COLO829 (cell line): ENCODE measurements at regions not wholly inside any gene's neighbourhood (a gene's known extent, or its start where the extent isn't known, plus 50 kb on each side); places are given as distances from the start of the nearest gene placed in this dataset.
"Not testable (repeated sequence)": the region's sequence is repeated elsewhere in the genome, so short reads cannot be mapped to it uniquely, and the experiment has no call there.

ENCODE experiments used
- DNase-seq: peaks from one replicate; pipeline ENCODE4 v3.0.0; 2012; ENCODE audit warnings: low spot score

DNA sequence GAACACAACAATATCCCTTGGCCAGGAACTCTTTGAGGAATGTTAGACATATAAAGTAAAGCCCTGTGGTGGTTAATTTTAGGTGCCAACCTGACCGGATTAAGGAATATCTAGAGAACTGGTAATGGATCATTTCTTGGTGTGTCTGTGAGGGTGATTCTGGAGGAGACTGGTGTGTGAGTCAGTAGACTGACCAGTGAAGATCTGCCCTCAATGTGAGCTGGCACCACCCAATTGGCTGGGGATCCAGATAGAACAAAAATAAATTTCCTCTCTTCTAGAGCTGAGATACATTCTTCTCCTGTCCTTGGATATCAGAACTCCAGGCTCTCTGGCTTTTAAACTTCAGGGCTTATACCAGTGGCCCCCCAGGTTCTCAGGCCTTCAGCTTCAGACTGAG, 56.2 kb upstream of the TNPO1 start:
- no peak for DNase-seq

DNA sequence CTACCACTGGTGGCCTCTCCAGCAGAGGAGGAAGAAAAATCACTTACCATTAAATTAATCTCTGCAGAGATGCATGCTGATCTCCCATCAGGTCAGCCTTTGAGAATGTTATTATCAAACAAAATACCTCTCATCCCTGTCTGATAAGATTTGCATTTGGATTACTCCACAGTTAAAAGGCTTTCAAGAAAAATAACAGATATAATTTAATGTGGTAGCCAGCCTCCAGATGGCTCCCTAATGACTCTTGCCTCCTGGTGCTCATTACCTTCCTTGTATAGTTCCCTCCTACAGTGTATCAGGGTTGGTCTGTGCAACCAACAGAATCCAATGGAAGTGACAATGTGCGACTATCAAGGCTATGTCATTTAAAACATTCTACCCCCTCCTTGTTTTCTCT, 63.6 kb upstream of the TNPO1 start:
- no peak for DNase-seq

DNA sequence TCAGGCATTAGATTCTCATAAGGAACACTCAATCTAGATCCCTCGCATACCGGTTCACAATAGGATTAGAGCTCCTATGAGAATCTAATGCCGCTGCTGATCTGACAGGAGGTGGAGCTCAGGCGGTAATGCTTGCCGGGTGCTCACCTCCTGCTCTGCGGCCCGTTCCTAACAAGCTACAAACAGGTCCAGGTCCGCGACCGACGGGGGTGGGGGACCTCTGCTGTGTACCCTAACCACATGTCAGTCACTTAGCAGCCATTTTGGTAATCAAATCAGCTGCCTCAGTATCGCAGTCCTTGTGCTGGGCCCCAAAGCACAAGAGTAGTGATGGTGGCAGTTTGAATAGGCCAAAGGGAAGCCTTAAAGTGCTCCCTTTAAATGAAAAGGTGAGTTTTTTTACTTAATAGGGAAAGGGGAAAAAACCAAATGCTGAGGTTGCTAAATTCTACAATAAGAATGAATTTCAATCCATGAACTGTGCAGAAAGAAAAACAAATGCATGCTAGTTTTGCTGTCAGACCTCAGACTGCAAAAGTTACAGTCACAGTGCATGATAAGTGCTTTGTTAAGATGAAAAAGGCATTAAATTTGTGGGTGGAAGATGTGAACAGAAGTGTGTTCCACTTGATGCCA, 67.0 kb upstream of the TNPO1 start:
- DNase-seq, result no peak

DNA sequence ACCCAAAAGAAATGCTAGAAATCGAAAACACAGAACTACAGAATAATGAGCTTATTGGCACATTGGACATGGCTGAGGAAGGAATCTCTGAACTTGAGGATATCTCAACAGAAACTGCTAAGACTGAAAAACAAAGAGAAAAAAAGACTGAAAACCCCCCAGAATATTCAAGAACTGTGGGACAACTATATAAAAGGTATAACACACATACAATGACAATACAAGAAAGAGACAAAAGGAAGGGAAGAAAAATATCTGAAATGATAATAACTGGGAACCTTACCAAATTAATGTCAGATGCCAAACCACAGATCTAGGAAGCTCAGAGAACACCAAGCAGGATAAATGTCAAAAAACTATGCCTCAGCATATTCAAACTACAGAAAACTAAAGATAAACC, 68.6 kb upstream of the TNPO1 start:
- DNase-seq, result no peak

DNA sequence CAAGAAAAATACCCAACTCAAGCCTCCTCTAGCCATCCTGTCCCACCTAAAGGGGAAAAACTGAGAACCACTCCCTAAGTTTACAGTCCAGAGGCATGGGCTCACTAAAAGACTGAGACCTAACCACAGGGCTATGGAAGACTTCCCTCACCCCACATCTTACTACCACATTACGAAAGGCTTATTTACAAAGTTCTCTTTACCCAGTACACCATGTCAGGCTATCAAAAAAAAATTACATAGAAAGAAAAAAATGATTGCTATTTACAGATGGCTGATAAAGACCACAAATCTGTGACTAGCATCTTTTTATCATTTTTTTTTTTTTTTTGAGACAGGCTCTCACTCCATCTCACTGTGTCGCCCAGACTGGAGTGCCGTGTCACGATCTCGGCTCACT, 69.7 kb upstream of the TNPO1 start:
- no peak for DNase-seq

DNA sequence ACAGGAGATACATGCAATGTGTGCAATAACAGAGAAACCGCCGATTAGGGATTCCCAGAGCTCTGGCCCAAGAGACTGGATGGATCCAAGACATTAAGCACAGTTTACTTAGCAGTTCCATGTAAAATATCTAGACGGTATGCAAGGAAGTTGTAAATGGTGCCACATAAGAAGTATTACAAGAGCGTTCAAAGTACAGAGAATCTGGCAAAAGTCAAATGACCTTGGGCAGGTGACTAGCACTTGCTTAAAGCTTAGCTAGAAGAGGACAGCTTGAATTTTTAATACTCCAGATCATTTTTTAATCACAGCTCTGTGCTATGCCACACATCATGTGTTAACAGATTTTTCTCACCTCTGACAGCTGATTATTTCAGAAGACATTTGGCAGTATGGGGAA, 72.3 kb upstream of the TNPO1 start:
- no peak for DNase-seq

DNA sequence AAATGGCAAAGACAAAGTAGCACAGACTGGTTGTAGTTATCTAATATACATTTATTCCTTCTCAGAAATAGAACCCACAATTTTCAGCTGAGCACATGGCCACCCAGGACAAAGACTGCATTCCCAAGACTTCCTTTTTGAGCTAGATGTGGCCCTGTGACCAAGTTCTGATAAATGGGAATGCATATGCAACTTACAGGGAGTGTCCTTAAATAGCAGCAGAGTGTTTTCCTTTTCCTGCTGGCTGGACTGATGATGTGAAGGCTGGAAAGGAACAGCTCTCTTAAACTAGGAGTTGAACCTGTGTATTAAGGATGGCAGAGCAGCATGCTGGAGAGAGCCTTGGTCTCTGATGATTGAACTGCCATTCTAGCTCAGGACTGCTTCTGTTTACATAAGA, 74.7 kb upstream of the TNPO1 start:
- no peak for DNase-seq

DNA sequence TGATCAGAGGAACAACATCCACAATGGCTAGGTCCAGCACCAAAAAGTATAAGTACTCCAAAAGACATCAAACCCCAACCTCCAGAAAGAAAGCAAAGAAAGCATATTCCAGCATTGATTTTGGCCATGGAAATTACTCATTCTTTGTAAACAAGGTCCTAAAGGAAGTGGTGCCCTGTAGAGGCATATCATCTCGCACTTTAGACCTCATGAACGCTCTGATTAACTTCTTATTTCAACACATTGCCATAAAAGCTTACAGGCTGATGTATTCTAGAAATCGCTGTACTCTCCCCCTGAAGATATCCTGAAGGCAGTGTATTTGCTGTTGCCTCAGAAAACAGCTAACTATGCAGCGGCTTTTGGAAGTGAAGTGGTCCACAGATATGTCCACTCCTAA, 82.7 kb upstream of the TNPO1 start:
- DNase-seq, result no peak

DNA sequence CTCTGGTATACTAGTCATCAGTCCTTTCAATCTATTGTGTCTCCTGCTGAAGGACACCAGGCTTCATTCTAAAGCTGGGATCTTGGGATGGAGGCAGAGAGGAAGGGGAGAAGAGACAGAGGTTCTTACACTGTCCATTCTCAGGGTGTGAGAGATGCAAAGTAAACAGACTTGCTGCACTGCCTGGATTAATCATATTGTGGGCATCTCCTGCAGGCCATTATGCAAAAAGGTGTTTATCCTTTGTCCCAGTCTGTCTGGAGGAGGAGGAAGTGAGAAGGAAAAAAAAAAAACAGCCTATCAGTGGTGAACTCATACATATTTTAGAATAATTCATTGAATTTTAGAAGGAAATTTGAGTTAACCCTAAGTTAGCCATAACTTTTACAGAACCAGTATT, 92.9 kb upstream of the TNPO1 start:
- DNase-seq, result no peak

DNA sequence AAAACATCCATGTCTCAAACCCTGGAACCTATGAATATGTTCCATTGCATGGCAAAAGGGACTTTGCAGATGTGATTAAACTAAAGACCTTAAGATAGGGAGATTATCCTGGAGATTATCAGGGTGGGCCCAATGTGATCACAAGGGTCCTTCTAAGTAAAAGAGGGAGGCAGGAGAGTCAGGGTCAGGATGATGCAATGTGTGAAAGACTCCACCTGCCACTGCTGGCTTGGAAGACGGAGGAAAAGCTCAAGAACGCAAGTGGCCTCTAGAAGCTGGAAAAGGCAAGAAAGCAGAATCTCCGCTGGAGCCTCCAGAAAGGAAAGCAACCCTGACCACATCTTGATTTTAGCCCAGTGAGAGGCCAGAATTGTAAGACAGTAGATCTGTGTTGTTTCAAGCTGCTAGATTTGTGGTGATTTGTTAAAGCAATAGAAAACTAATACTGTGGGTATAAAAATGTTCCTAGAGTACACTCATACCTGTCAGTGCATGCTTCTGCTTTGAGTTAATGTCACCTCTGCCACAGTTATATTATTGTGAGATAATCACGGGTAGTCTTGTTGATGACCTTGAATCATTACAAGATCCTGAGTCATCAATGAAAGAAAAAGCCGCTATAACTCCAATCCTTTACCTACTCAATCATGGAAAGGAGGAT, 93.5 kb upstream of the TNPO1 start:
- no peak for DNase-seq

DNA sequence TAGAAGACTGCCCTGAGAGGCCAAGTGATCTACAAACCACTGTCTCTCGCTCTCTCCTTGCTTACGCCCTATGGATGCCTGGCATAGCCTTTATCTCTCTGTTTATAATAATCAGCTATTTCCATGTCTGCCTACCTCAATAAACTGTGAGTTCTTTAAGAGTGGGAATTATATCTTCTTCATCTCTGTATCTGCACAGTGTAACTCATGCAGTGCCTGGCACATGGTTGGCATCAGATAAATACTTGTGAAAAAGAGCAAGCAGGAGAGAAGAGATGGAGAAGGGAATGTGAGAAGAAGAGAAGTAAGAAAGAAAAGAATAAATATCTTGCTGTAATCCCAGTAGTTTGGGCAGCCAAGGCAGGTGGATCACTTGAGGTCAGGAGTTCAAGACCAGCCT, 94.6 kb upstream of the TNPO1 start:
- DNase-seq, result no peak

DNA sequence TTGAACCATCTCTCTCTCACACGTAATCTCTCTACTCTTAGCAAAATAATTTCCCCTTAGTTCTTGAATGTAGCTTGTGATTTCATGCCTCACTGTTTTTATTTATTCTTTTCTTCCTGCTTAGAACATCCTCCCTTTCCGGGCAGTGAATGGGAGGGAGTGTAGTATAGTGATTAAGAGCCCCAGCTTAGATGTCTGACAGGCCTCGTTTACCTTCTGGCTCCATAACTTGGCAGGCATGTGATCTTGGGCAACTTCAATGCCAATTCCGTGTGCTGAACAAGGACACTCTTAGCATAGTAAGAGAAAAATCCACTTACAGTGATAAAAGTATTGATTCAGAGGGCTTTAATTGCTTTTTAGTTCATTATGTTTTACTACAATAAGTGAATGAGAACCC, 96.3 kb upstream of the TNPO1 start:
- DNase-seq, result no peak

DNA sequence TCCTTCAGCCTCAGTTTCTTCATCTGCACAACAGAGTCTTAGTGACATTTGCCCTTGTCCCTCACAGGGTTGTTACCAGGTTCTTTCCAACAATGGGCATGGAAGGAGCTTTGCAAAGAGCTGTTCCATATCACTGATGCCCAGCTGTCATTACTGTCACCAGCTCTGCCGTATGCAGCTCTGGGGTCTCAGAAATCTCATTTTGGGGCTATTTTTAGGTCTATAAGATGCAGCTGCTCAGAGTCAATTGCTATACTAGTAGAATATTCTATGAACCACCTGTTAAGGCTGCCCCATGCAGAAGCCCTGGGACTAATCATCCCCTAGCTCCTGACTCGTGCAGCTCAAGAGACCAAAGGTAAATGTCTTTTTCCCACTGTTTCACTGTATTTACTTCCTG, 105.1 kb upstream of the TNPO1 start:
- no peak for DNase-seq

DNA sequence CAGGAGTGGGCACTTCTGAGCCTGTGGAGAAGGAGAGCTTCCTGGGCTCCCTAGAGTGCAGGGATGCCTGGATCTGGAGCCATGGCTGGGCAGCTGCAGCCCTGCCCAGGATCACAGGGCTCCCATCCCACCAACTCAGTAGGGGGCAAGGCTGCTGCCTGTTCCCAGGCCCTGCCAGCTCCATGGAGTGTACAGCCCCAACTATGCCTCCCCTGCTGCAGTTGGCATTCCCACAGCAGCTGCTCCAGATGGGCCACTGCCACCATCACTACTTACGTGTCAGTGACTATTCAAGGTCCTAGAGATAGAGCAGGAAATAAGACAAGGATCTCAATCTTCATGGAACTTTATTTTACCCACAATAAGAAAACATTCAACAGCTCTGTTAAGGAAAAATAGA, 107.1 kb upstream of the TNPO1 start:
- DNase-seq, result no peak

DNA sequence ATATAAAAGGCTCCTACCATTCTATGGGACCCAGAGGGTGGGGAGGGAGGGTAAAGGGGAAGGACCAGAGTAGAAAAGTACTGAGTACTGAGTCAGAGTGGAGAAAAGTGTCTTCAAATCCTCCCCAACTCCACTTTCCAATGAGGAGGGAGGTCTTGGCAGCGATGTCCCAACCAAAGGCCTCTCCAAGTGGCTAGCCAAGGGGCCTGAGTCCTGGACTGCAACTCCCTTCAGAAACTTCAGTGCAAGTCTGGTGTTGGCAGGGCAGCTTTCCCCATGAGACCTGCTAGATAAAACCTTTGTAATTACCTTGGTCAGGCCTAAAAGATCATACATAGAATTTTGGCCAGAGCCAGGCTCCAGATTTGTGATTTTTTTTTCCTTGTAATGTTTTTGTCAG, 111.3 kb upstream of the TNPO1 start:
- no peak for DNase-seq

DNA sequence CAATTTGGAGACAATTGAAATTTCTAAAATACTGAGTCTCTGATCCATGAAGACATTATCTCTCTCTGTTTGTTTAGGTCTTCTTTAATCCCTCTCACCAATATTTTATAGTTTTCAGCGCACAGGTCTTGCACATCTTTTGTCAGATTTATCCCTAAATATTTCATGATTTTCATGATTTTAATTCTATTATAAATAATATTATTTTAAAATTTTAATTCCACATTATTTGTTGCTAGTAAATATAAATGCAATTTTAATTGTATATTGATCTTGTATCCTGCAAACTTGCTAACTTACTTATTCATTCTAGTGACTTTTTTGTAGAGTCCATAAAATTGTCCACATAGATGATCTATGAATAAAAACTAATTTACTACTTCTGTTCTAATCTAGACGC, 112.6 kb upstream of the TNPO1 start:
- no peak for DNase-seq

DNA sequence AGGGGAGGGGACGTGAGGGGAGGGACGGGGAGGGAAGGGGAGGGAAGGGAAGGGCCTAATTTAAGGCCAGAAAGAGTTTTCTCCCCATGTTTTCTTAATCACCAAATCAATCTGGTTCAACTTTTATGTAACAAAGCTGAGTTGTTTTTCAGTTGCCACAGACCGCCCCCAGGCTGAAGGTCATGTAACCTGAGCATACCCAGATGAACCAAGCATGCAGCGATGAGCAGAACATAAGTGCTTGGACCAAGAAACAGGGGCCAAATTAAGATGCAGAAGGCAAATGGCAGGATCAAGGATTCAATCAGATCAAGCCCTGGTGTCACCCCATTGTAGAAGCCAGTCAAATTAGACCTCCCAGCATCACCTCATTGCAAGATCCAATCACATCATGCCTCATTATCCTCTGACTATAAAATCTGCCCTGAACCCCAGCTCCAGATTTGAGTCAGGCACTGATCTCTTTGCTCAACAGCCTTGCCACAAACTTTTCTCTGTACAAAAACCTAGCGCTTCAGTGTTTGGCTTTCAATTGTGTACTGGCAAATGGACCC, 113.5 kb upstream of the TNPO1 start:
- no peak for DNase-seq

DNA sequence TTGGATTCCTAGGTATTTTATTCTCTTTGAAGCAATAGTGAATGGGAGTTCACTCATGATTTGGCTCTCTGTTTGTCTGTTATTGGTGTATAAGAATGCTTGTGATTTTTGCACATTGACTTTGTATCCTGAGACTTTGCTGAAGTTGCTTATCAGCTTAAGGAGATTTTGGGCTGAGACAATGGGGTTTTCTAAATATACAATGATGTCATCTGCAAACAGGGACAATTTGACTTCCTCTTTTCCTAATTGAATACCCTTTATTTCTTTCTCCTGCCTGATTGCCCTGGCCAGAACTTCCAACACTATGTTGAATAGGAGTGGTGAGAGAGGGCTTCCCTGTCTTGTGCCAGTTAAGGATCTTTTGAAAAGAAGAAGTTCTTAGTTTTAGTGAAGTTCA, 114.4 kb upstream of the TNPO1 start:
- DNase-seq, result not testable (repeated sequence)

DNA sequence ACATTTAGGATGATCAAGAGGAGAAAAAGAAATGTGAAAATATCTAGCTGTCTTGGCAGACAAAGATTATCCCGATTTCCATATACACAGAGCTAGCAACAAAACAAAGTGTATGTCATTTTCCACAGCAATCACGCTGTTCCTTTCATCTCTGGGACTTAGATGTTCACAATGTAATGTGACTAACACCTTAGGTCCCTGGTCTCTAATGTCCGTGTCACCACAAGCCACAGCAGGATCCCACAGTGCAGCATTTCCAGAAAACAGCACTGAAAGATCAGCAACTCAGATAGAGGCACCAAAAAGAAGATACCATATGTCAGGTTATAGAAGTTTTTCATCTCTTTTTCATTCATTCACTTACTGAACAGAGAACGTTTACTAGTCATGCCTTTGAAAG, 118.0 kb upstream of the TNPO1 start:
- no peak for DNase-seq

DNA sequence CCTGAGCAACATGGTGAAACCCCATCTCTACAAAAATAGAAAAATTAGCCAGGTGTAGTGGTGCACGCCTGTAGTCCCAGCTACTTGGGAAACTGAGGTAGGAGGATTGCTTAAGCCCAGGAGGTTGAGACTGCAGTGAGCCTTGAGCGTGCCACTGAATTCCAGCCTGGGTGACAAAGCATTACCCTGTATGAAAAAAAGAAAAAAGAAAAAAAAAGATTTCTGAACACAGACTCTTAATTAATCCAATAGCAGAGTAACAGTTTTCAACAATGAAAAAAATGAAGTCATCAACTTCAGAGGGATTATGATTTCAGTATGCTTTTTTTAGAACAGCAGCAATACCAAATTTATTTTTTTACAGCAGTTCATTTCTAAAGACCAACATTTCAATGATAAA, 118.8 kb upstream of the TNPO1 start:
- no peak for DNase-seq

DNA sequence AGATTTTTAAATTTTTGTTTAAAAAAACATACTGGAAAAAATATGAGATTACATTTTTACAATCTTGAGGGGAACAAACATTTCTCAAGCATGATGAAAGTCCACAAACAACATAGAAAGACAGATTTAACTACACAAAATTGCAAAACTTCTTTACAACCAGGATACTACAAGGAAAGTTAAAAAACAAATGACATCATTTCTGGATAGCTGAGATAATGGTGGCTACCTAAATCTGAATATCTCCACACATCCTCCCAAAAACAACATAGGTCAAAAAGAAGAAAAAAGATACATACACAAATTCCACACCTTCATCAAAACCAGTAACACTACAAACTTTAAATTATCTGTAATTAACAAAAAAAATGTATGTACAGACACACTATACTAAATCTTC, 120.8 kb upstream of the TNPO1 start:
- no peak for DNase-seq

DNA sequence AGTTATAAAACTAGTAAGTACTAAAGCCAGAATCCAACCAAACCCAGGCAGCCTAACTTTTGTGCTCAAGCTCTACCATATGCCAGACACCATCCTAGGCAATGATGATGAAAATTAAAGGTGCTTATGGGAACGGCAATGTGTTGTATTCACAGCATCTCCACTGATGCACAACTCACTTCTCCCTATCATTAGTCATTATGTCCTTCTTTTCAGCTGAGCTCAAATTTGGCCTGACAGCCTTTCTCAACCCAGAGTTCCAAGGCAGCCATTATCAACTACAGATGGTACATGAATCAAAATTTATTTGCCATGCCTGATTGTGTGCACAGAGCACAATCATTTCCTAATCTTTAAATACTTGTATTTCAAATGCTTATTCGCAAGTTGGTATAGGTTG, 121.6 kb upstream of the TNPO1 start:
- DNase-seq, result no peak

DNA sequence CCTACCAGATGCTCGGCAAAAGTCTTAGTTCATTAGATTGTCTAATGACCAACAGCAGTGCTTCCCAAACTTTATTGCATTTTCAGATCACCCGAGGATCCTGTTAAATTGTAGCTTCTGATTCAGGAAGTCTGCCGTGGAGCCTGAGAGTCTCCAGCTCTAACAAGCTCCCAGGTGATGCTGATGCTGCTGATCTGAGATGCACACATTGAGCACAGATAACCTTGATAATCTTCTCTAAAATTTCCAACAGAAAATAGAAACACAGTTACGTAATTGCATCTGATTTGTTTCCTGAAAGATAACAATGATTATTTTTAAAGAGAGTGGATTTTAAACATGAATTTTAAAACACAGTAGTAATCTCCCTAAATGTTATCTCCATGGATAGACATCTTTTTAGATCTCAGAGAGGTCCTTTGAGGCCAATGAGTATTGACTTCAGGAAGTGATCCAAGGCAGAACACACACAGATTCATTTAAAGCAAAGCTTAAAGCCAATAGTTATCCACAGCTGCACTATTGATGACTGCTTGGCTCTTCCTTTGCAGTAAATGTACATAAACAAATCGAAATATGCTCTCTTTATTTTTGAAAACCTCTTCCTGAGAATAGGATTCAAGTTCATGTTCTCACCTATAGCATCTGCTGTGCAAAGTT, 122.8 kb upstream of the TNPO1 start:
- no peak for DNase-seq
